ENCODE measurements at regions not wholly inside any gene's neighbourhood (a gene's known extent, or its start where the extent isn't known, plus 50 kb on each side); places are given as distances from the start of the nearest gene placed in this dataset.

GRCh38 chr18:6574631-6575030, 154.9 kb upstream of the ARHGAP28 start:
- H3F3A ChIP-seq (ENCODE audit: insufficient read depth): no peaks in the 10 kb centered on the region
- H3K4me3 ChIP-seq (ENCODE audit: insufficient read depth, low read length, poor library complexity, severe bottlenecking): no peak overlapping the region
- H3K36me3 ChIP-seq (ENCODE audit: low read length): no peaks in the 10 kb centered on the region
- H3K9me3 ChIP-seq (ENCODE audit: insufficient read depth, low read length): no peaks in the 10 kb centered on the region
- H3K27ac ChIP-seq (ENCODE audit: low read depth, low read length): no peak overlapping the region
- no peak overlapping the region for H3K4me2 ChIP-seq (ENCODE audit: low read depth, low read length, poor library complexity, severe bottlenecking)
- H3K79me2 ChIP-seq (ENCODE audit: insufficient read depth, low read length): no peaks in the 10 kb centered on the region
- H3K9me2 ChIP-seq (replicated peaks; ENCODE audit: insufficient read depth, low read length): no peaks in the 10 kb centered on the region
- H3K9ac ChIP-seq (ENCODE audit: low read length): no peak overlapping the region
- H4K20me1 ChIP-seq (ENCODE audit: low read depth, low read length): no peaks in the 10 kb centered on the region
- H3K27me3 ChIP-seq (ENCODE audit: low read length): no peaks in the 10 kb centered on the region
- H2AFZ ChIP-seq (ENCODE audit: low read depth, low read length, severe bottlenecking): no peak overlapping the region
- no peak for TF ChIP-seq EZH2phosphoT487 (conservative IDR thresholded peaks at IDR 0.05; ENCODE audit: low read length)
- no peak for TF ChIP-seq CTCF (IDR thresholded peaks at IDR 0.05; ENCODE audit: insufficient read depth, low read length, poor library complexity, severe bottlenecking)

GRCh38 chr18:6575908-6576307, 153.6 kb upstream of the ARHGAP28 start:
- Histone ChIP-seq H3K36me3 (ENCODE audit: low read length) (no peaks in the 10 kb centered on the region), H3K9me3 (ENCODE audit: insufficient read depth, low read length) (no peaks in the 10 kb centered on the region), H3K27me3 (ENCODE audit: low read length) (no peaks in the 10 kb centered on the region), H3K79me2 (ENCODE audit: insufficient read depth, low read length) (no peaks in the 10 kb centered on the region), H3K9ac (ENCODE audit: low read length) (no peak overlapping the region), H3K27ac (ENCODE audit: low read depth, low read length) (no peak overlapping the region), H4K20me1 (ENCODE audit: low read depth, low read length) (no peaks in the 10 kb centered on the region), H3K4me2 (ENCODE audit: low read depth, low read length, poor library complexity, severe bottlenecking) (no peak overlapping the region), H3K9me2 (replicated peaks; ENCODE audit: insufficient read depth, low read length) (no peaks in the 10 kb centered on the region), H3F3A (ENCODE audit: insufficient read depth) (no peaks in the 10 kb centered on the region), H2AFZ (ENCODE audit: low read depth, low read length, severe bottlenecking) (no peak overlapping the region), H3K4me3 (ENCODE audit: insufficient read depth, low read length, poor library complexity, severe bottlenecking) (no peak overlapping the region)
- TF ChIP-seq CTCF (IDR thresholded peaks at IDR 0.05; ENCODE audit: insufficient read depth, low read length, poor library complexity, severe bottlenecking) (no peak), EZH2phosphoT487 (conservative IDR thresholded peaks at IDR 0.05; ENCODE audit: low read length) (no peak)

GRCh38 chr18:6576718-6577375, 152.7 kb upstream of the ARHGAP28 start:
- Histone ChIP-seq H3K36me3 (ENCODE audit: low read length) (no peaks in the 10 kb centered on the region), H4K20me1 (ENCODE audit: low read depth, low read length) (no peaks in the 10 kb centered on the region), H3K4me3 (ENCODE audit: insufficient read depth, low read length, poor library complexity, severe bottlenecking) (no peak overlapping the region), H3K79me2 (ENCODE audit: insufficient read depth, low read length) (no peaks in the 10 kb centered on the region), H2AFZ (ENCODE audit: low read depth, low read length, severe bottlenecking) (no peak overlapping the region), H3K9me3 (ENCODE audit: insufficient read depth, low read length) (no peaks in the 10 kb centered on the region), H3K27ac (ENCODE audit: low read depth, low read length) (no peak overlapping the region), H3K9me2 (replicated peaks; ENCODE audit: insufficient read depth, low read length) (no peaks in the 10 kb centered on the region), H3K4me2 (ENCODE audit: low read depth, low read length, poor library complexity, severe bottlenecking) (no peak overlapping the region), H3F3A (ENCODE audit: insufficient read depth) (no peaks in the 10 kb centered on the region), H3K27me3 (ENCODE audit: low read length) (no peaks in the 10 kb centered on the region), H3K9ac (ENCODE audit: low read length) (no peak overlapping the region)
- no peak for TF ChIP-seq EZH2phosphoT487 (conservative IDR thresholded peaks at IDR 0.05; ENCODE audit: low read length)
- no peak for TF ChIP-seq CTCF (IDR thresholded peaks at IDR 0.05; ENCODE audit: insufficient read depth, low read length, poor library complexity, severe bottlenecking)

Measured in SU-DHL-6 (cell line).